ENCODE measurements at regions not wholly inside any gene's neighbourhood (a gene's known extent, or its start where the extent isn't known, plus 50 kb on each side); places are given as distances from the start of the nearest gene placed in this dataset.
"Not testable (repeated sequence)": the region's sequence is repeated elsewhere in the genome, so short reads cannot be mapped to it uniquely, and the experiment has no call there.

GRCh38 chr6:78688668-78689067 is 178.7 kb upstream of the IRAK1BP1 start:
- no peak for TF ChIP-seq CTCF (IDR thresholded peaks at IDR 0.05)
- no peak overlapping the region for H3K4me3 ChIP-seq
- no peaks in the 10 kb centered on the region for H3K9me3 ChIP-seq
- no peak overlapping the region for H3K27ac ChIP-seq
- no peak for DNase-seq (ENCODE audit: low spot score)
- no peaks in the 10 kb centered on the region for H3K36me3 ChIP-seq
- no peaks in the 10 kb centered on the region for H3K4me1 ChIP-seq
- H3K27me3 ChIP-seq: no peaks in the 10 kb centered on the region

- no peak for DNase-seq (ENCODE audit: low spot score)
- H3K27ac ChIP-seq: no peak overlapping the region
- no peaks in the 10 kb centered on the region for H3K4me1 ChIP-seq
- no peak overlapping the region for H3K4me3 ChIP-seq
- no peaks in the 10 kb centered on the region for H3K36me3 ChIP-seq
- H3K27me3 ChIP-seq: no peaks in the 10 kb centered on the region
- no peaks in the 10 kb centered on the region for H3K9me3 ChIP-seq
- TF ChIP-seq CTCF (IDR thresholded peaks at IDR 0.05): no peak
These were observed 173.5 kb upstream of the IRAK1BP1 start for GRCh38 chr6:78693835-78694234.

GRCh38 chr6:78694628-78695027 is 172.7 kb upstream of the IRAK1BP1 start:
- H3K27me3 ChIP-seq; H3K36me3 ChIP-seq; H3K4me1 ChIP-seq; DNase-seq (ENCODE audit: low spot score); H3K9me3 ChIP-seq; H3K27ac ChIP-seq; H3K4me3 ChIP-seq: not testable (repeated sequence)

- DNase-seq (ENCODE audit: low spot score): no peak
- Histone ChIP-seq H3K27ac (no peak overlapping the region), H3K36me3 (no peaks in the 10 kb centered on the region), H3K4me1 (no peaks in the 10 kb centered on the region), H3K4me3 (no peak overlapping the region), H3K9me3 (no peaks in the 10 kb centered on the region), H3K27me3 (no peaks in the 10 kb centered on the region)
- TF ChIP-seq CTCF (IDR thresholded peaks at IDR 0.05): no peak
These were observed 166.4 kb upstream of the IRAK1BP1 start for GRCh38 chr6:78700991-78701390.

GRCh38 chr6:78701407-78701806 is 165.9 kb upstream of the IRAK1BP1 start:
- H3K9me3 ChIP-seq: no peaks in the 10 kb centered on the region
- no peak overlapping the region for H3K4me3 ChIP-seq
- H3K27ac ChIP-seq: no peak overlapping the region
- no peak for DNase-seq (ENCODE audit: low spot score)
- H3K36me3 ChIP-seq: no peaks in the 10 kb centered on the region
- H3K4me1 ChIP-seq: no peaks in the 10 kb centered on the region
- no peaks in the 10 kb centered on the region for H3K27me3 ChIP-seq
- no peak for TF ChIP-seq CTCF (IDR thresholded peaks at IDR 0.05)

- no peaks in the 10 kb centered on the region for H3K4me1 ChIP-seq
- TF ChIP-seq CTCF (IDR thresholded peaks at IDR 0.05): no peak
- H3K36me3 ChIP-seq: no peaks in the 10 kb centered on the region
- H3K9me3 ChIP-seq: no peaks in the 10 kb centered on the region
- no peak for DNase-seq (ENCODE audit: low spot score)
- no peak overlapping the region for H3K27ac ChIP-seq
- H3K4me3 ChIP-seq: no peak overlapping the region
- no peaks in the 10 kb centered on the region for H3K27me3 ChIP-seq
These were observed 158.3 kb upstream of the IRAK1BP1 start for GRCh38 chr6:78709021-78709420.
